Endothelial cell of umbilical vein (primary cell): ENCODE measurements at regions not wholly inside any gene's neighbourhood (a gene's known extent, or its start where the extent isn't known, plus 50 kb on each side); places are given as distances from the start of the nearest gene placed in this dataset.
A peak's percentile ranks its signal among the peaks of the same experiment; 100 is the strongest.

ENCODE experiments used
- BruUV-seq: library from RNA; stranded (reverse); fragments of 400-500 nt; replicated peaks from 2 replicates; lab custom pipeline; 2021; lab: Mats Ljungman, UMichigan
- CTCF ChIA-PET: fragments of 300-600, 350-600 bp; sonication (Branson Sonifier 250); formaldehyde crosslinking; loops from one replicate; lab custom pipeline; 2021; ENCODE audit warnings: antibody characterized with exemption, inconsistent platforms; lab: Charles Lee
- POLR2A ChIA-PET: fragments of 300-600, 350-600 bp; sonication (Branson Sonifier 250); formaldehyde crosslinking; loops from one replicate; lab custom pipeline; 2021; ENCODE audit warnings: antibody characterized with exemption, inconsistent platforms; lab: Charles Lee
- DNase-seq: peaks from one replicate; pipeline ENCODE4 v3.0.0-alpha.2; 2011; ENCODE audit warnings: low read depth, low spot score
- FAIRE-seq: peaks from 2 replicates; lab custom pipeline; 2011; peaks lifted over from hg19 to GRCh38; lab: Jason Lieb, UNC
- H2AFZ ChIP-seq: 2 replicates; pipeline ENCODE4 v1.6.0; 2012; ENCODE audit warnings: low read depth, low read length, control low read depth, inconsistent platforms
- H3K27ac ChIP-seq: 2 replicates; pipeline ENCODE4 v1.5.1; 2011; ENCODE audit warnings: low read depth, mild to moderate bottlenecking, control low read depth, low read length, moderate library complexity; ENCODE audit not compliant: insufficient read depth
- H3K27me3 ChIP-seq, 2 experiments: 2 replicates each; pipeline versions ENCODE4 v1.6.0 to v1.6.1; 2011; ENCODE audit warnings: low read length in 2 of 2, mixed read lengths in 1 of 2; ENCODE audit not compliant: control insufficient read depth in 2 of 2, insufficient read depth in 2 of 2
- H3K36me3 ChIP-seq, 2 experiments: 2 replicates in 1 of 2; 3 replicates in 1 of 2; pipeline ENCODE4 v1.5.1; 2011; ENCODE audit warnings: low read length in 2 of 2, mild to moderate bottlenecking in 1 of 2, moderate library complexity in 1 of 2; ENCODE audit not compliant: control insufficient read depth in 2 of 2, insufficient read depth in 2 of 2; ENCODE audit errors: extremely low read depth in 1 of 2
- H3K4me1 ChIP-seq: 3 replicates; pipeline ENCODE4 v1.5.1; 2011; ENCODE audit warnings: mild to moderate bottlenecking, low read length; ENCODE audit not compliant: control insufficient read depth, insufficient read depth; ENCODE audit errors: extremely low read depth
- H3K4me2 ChIP-seq: 2 replicates; pipeline ENCODE4 v1.6.1; 2011; ENCODE audit warnings: low read length, control low read depth, mixed read lengths; ENCODE audit not compliant: insufficient read depth
- H3K4me3 ChIP-seq, 3 experiments: fragments of 200-600 bp in 1 of 3; sonication (generic), shearing (Covaris generic) in 1 of 3; replicated peaks in 1 of 3; 2 replicates each; pipeline ENCODE4 v1.5.1; 2011 to 2016; ENCODE audit warnings: control low read depth in 3 of 3, low read length in 3 of 3, mild to moderate bottlenecking in 2 of 3, inconsistent platforms in 1 of 3, low read depth in 1 of 3, moderate library complexity in 1 of 3; ENCODE audit not compliant: insufficient read depth in 1 of 3
- H3K79me2 ChIP-seq: 2 replicates; pipeline ENCODE4 v1.6.0; 2012; ENCODE audit warnings: low read length, inconsistent platforms; ENCODE audit not compliant: control insufficient read depth, insufficient read depth
- H3K9ac ChIP-seq: replicated peaks from 2 replicates; pipeline ENCODE3; 2011; ENCODE audit warnings: low read length, control low read depth; ENCODE audit not compliant: insufficient read depth; ENCODE audit errors: extremely low read depth
- H3K9me1 ChIP-seq: replicated peaks from 3 replicates; pipeline ENCODE4 v1.6.0; 2011; ENCODE audit warnings: mild to moderate bottlenecking, low read length; ENCODE audit not compliant: control insufficient read depth, insufficient read depth; ENCODE audit errors: extremely low read depth
- H3K9me3 ChIP-seq: replicated peaks from 2 replicates; pipeline ENCODE4 v1.5.1; 2012; ENCODE audit warnings: low read length, inconsistent platforms; ENCODE audit not compliant: control insufficient read depth, insufficient read depth
- H4K20me1 ChIP-seq: replicated peaks from 2 replicates; pipeline ENCODE3; 2011; ENCODE audit warnings: mild to moderate bottlenecking, low read length; ENCODE audit not compliant: control insufficient read depth, insufficient read depth; ENCODE audit errors: extremely low read depth
- EZH2 ChIP-seq: IDR thresholded peaks from 2 replicates; pipeline ENCODE4 v1.6.1; 2012; ENCODE audit warnings: borderline replicate concordance, low read depth, mild to moderate bottlenecking, moderate library complexity, low read length, inconsistent platforms; ENCODE audit not compliant: severe bottlenecking
- FOS ChIP-seq: IDR thresholded peaks from 2 replicates; pipeline ENCODE4 v1.6.1; 2011; ENCODE audit warnings: mild to moderate bottlenecking, low read length, moderate library complexity, borderline replicate concordance; ENCODE audit not compliant: insufficient read depth
- GATA2 ChIP-seq: IDR thresholded peaks from 2 replicates; pipeline ENCODE4 v1.7.0; 2011; ENCODE audit warnings: low read depth, mild to moderate bottlenecking, moderate library complexity, mixed read lengths, low read length; ENCODE audit not compliant: insufficient read length, insufficient read depth
- JUN ChIP-seq: IDR thresholded peaks from 2 replicates; pipeline ENCODE4 v1.6.1; 2011; ENCODE audit warnings: borderline replicate concordance, low read depth; ENCODE audit not compliant: insufficient read length, insufficient read depth
- MYC ChIP-seq: IDR thresholded peaks from one replicate; pipeline ENCODE4 v1.6.1; 2011; ENCODE audit warnings: mild to moderate bottlenecking, low read depth, low read length
- POLR2A ChIP-seq: IDR thresholded peaks from 2 replicates; pipeline ENCODE4 v1.6.1; 2012; ENCODE audit warnings: low read depth, mild to moderate bottlenecking, control low read depth, low read length
- POLR2AphosphoS5 ChIP-seq: IDR thresholded peaks from 2 replicates; pipeline ENCODE4 v1.6.1; 2012; ENCODE audit warnings: low read depth, mild to moderate bottlenecking, control low read depth, low read length, moderate library complexity; ENCODE audit not compliant: insufficient read depth
- dilution Hi-C: fragments of 300-500 bp; cut with MboI; formaldehyde crosslinking; loops from one replicate; pipeline ENCODE4 v1.15.0; 2019; ENCODE audit warnings: low sequenced_read_pairs; ENCODE audit not compliant: extremely low pct_ligation_motif_present
- intact Hi-C: fragments of 100-400 bp; cut with micrococcal nuclease; formaldehyde crosslinking; loops from one replicate; pipeline ENCODE4 v1.10.0; 2022
- TF ChIP-seq, protein P1 (sequence below): IDR thresholded peaks from 2 replicates; pipeline ENCODE4 v1.6.1; 2011; ENCODE audit not compliant: insufficient read depth, insufficient read length
- TF ChIP-seq, protein P2 (sequence below), 2 donors: IDR thresholded peaks; 1 replicate in 1 of 2; 2 replicates in 1 of 2; pipeline ENCODE4 v1.5.1; 2011; ENCODE audit warnings: low read length in 2 of 2, mild to moderate bottlenecking in 2 of 2, moderate library complexity in 2 of 2, control low read depth in 1 of 2, inconsistent platforms in 1 of 2, low read depth in 1 of 2; ENCODE audit not compliant: insufficient read depth in 1 of 2; ENCODE audit errors: extremely low read depth in 1 of 2

DNA sequence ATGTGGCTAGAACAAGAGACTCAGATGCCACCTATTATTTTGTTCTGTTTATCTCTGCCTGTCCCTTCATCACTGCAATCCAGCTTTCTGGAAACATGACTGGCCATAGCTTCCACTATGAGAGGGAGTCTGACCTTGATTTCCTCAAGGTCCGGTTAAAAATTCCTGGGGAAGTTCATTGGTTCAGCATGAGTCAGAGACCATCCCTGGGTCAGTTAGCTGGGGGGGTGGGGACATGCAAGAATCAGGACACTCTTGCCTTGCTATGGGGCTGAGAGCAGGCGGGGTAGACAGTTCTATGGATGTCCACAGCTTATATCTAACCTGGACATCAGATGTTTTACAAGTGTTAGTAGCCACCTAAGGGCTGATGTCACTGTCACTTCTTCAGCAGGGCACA, 81.1 kb downstream of the TENT5C start:
- Histone ChIP-seq H3K9me3 (no peaks in the 10 kb centered on the region), H3K9me1 (no peaks in the 10 kb centered on the region), H3K4me2 (peak overlapping the region; percentile 44), H3K9ac (no peak overlapping the region), H3K27me3 (peaks cover 0 to 6% of the 10 kb centered on the region in 2 experiments), H3K4me1 (peaks cover 22% of the 10 kb centered on the region), H3K4me3 (no peak overlapping the region), H3K36me3 (no peaks in the 10 kb centered on the region), H3K79me2 (no peaks in the 10 kb centered on the region), H2AFZ (no peak overlapping the region), H4K20me1 (no peaks in the 10 kb centered on the region), H3K27ac (no peak overlapping the region)
- ChIA-PET POLR2A (no interaction called here), CTCF (interaction anchor here (1.0 to 2.8 kb wide), 10 partner anchors 12 to 209 kb away, joined by 3 to 10 read pairs (median 4); partner anchors contain the start of gene TENT5C)
- DNase-seq (peak; percentile 87), FAIRE-seq (peak; percentile 95)
- no TSS peak for BruUV-seq
- dilution Hi-C loops (no loop called here), intact Hi-C loops (no loop called here)
- TF ChIP-seq GATA2 (peak; percentile 51), POLR2A (no peak), POLR2AphosphoS5 (peak; percentile 85), FOS (peak; percentile 91), JUN (peak; percentile 67)

DNA sequence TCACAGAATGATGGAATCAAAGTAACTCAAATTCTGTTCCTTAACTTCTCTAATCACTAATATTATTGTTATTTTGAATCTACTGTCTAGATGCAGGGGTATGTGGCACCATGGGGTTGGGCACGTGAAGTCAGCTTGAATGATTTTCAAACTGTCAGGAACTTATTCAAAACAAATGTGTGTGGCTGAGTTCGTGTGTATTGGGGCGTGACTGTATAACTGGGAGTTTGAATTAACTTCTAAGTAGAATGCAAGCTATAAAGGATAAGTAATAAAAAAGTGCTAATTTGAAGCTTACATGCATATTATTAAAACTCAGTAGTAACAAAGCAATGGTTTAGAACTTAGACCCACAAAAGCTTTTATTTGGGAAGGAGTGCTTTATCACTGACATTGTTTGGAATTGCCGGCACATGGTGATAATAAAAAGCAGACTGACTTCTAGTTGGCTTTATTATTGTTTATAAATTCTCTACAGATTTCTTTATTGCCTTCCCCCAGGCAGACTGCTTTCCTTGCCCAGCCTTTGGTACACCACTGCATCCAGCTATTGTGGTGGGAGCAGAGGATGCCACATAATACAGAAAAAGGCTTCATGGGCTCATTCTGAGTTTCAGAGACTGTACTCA, 84.3 kb downstream of the TENT5C start:
- CTCF ChIA-PET = no interaction called here
- DNase-seq = no peak
- no peak overlapping the region for H2AFZ ChIP-seq
- TF ChIP-seq POLR2A (no peak), FOS (no peak), JUN (no peak), POLR2AphosphoS5 (no peak), EZH2 (no peak), MYC (no peak), GATA2 (no peak)
- TF ChIP-seq, protein P1, sequence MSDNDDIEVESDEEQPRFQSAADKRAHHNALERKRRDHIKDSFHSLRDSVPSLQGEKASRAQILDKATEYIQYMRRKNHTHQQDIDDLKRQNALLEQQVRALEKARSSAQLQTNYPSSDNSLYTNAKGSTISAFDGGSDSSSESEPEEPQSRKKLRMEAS = no peak
- TF ChIP-seq, protein P2, sequence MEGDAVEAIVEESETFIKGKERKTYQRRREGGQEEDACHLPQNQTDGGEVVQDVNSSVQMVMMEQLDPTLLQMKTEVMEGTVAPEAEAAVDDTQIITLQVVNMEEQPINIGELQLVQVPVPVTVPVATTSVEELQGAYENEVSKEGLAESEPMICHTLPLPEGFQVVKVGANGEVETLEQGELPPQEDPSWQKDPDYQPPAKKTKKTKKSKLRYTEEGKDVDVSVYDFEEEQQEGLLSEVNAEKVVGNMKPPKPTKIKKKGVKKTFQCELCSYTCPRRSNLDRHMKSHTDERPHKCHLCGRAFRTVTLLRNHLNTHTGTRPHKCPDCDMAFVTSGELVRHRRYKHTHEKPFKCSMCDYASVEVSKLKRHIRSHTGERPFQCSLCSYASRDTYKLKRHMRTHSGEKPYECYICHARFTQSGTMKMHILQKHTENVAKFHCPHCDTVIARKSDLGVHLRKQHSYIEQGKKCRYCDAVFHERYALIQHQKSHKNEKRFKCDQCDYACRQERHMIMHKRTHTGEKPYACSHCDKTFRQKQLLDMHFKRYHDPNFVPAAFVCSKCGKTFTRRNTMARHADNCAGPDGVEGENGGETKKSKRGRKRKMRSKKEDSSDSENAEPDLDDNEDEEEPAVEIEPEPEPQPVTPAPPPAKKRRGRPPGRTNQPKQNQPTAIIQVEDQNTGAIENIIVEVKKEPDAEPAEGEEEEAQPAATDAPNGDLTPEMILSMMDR (IDR thresholded peaks at IDR 0.05; ENCODE audit: extremely low read depth in 1 of 2, insufficient read depth in 1 of 2, low read depth in 1 of 2, low read length in 2 of 2) = no peak
- H3K4me1 ChIP-seq = peaks cover 22% of the 10 kb centered on the region
- intact Hi-C loops (no loop called here), dilution Hi-C loops (no loop called here)
- H3K9ac ChIP-seq = no peak overlapping the region
- POLR2A ChIA-PET = interaction anchor here (0.6 kb wide), 1 partner anchor 30 kb away, joined by 3 read pairs; no protein-coding TSS in a partner anchor
- no TSS peak for BruUV-seq
- H3K79me2 ChIP-seq = no peaks in the 10 kb centered on the region
- no peak for FAIRE-seq
- H3K27me3 ChIP-seq = peaks cover 0 to 6% of the 10 kb centered on the region in 2 experiments
- H4K20me1 ChIP-seq = no peaks in the 10 kb centered on the region
- no peak overlapping the region for H3K4me2 ChIP-seq
- H3K9me1 ChIP-seq = no peaks in the 10 kb centered on the region
- H3K36me3 ChIP-seq = no peaks in the 10 kb centered on the region
- no peak overlapping the region for H3K4me3 ChIP-seq
- no peak overlapping the region for H3K27ac ChIP-seq
- no peaks in the 10 kb centered on the region for H3K9me3 ChIP-seq
